ENCODE measurements at regions not wholly inside any gene's neighbourhood (a gene's known extent, or its start where the extent isn't known, plus 50 kb on each side); places are given as distances from the start of the nearest gene placed in this dataset.

DNA sequence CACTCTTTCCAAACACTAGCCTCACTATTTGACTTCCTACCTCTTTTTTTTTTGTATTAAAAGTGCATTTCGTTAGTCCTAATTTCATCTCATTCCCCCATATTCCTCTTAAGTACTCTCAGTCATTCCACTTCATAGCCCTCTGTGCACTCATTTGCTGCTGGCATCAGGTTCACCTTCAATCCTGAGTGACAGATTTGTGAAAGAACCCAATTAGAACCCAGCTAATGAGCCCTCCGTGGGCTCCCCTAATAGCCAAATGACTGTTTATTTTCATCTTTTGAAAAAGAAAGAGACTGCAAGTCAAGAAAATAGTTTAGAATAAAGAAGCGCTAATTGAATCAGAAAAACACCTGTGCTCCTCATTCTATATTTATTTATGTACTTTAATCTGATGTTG is 512.1 kb upstream of the LRATD1 start:
- ChIA-PET CTCF (no interaction called here), POLR2A (no interaction called here)
- TF ChIP-seq FOSL2 (IDR thresholded peaks at IDR 0.05) (no peak), FOSL2 (CRISPR knock-in tag; IDR thresholded peaks at IDR 0.05) (no peak), FOSB (CRISPR knock-in tag; IDR thresholded peaks at IDR 0.05) (no peak), RNF2 (IDR thresholded peaks at IDR 0.05; ENCODE audit: borderline replicate concordance, low read depth) (no peak), JUNB (IDR thresholded peaks at IDR 0.05) (no peak), KDM5A (IDR thresholded peaks at IDR 0.05) (no peak), ESRRA (IDR thresholded peaks at IDR 0.05; ENCODE audit: borderline replicate concordance, low read length) (no peak), EHMT2 (IDR thresholded peaks at IDR 0.05; ENCODE audit: low read depth) (no peak), HEYL (CRISPR knock-in tag; IDR thresholded peaks at IDR 0.05) (no peak), RFX5 (IDR thresholded peaks at IDR 0.05) (no peak), CBX2 (IDR thresholded peaks at IDR 0.05; ENCODE audit: borderline replicate concordance, low read depth) (no peak), POLR2AphosphoS2 (conservative IDR thresholded peaks at IDR 0.05; ENCODE audit: low read length) (no peak), RARB (CRISPR knock-in tag; IDR thresholded peaks at IDR 0.05) (no peak), HDAC2 (IDR thresholded peaks at IDR 0.05) (no peak), TP53 (CRISPR knock-in tag; IDR thresholded peaks at IDR 0.05) (no peak)
- TF ChIP-seq, protein P1, sequence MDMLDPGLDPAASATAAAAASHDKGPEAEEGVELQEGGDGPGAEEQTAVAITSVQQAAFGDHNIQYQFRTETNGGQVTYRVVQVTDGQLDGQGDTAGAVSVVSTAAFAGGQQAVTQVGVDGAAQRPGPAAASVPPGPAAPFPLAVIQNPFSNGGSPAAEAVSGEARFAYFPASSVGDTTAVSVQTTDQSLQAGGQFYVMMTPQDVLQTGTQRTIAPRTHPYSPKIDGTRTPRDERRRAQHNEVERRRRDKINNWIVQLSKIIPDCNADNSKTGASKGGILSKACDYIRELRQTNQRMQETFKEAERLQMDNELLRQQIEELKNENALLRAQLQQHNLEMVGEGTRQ (IDR thresholded peaks at IDR 0.05), result no peak
- TF ChIP-seq, protein P2, sequence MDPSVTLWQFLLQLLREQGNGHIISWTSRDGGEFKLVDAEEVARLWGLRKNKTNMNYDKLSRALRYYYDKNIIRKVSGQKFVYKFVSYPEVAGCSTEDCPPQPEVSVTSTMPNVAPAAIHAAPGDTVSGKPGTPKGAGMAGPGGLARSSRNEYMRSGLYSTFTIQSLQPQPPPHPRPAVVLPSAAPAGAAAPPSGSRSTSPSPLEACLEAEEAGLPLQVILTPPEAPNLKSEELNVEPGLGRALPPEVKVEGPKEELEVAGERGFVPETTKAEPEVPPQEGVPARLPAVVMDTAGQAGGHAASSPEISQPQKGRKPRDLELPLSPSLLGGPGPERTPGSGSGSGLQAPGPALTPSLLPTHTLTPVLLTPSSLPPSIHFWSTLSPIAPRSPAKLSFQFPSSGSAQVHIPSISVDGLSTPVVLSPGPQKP (IDR thresholded peaks at IDR 0.05; ENCODE audit: low read depth, low read length), result no peak
- 28% methylated on average over 3 of the region's 3 CpGs for WGBS (ENCODE audit: missing lambda C conversion rate)
- H3K9me3 ChIP-seq, result no peaks in the 10 kb centered on the region; the same call in 1 of the 3 replicates
- no peak overlapping the region for H3K4me3 ChIP-seq
- no peak overlapping the region for H3K4me2 ChIP-seq
- H3K27ac ChIP-seq, result no peak overlapping the region
- DNase-seq (ENCODE audit: low read depth in 1 of 2, low spot score in 1 of 2) (no peak), ATAC-seq (no peak), FAIRE-seq (no peak)
- H3K4me1 ChIP-seq, result no peaks in the 10 kb centered on the region

DNA sequence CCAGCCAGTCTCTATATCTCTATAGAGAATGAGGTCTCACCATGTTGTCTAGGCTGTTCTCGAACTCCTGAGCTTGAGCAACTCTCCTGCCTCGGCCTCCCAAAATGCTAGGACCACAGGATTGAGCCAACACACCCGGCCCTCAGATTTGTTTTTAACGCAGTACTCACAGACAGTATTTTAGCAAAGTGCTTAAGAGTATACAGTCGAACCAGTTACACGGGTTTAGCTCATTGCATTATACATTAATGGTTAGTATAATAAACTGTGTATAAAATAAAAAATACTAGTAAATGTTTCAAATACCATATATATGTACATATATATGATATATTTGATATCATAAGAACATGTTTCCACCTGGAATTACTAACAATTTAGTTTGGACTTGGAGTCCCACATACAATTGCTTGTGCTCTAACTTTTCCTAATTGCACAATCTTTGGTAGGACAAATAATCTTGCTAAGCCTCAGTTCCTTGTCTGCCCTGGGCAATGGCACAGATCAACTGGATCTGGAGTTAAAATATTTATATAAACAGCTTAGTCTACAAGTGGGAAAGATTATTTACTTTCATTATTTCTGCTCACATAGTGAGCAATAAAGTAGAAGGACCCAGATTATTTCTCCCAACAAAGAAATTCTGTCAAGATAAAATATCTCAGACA is 508.9 kb upstream of the LRATD1 start:
- H3K4me1 ChIP-seq, result no peaks in the 10 kb centered on the region
- H3K4me2 ChIP-seq, result no peak overlapping the region
- 13% methylated on average over 6 of the region's 6 CpGs for WGBS (ENCODE audit: missing lambda C conversion rate)
- FAIRE-seq (no peak), DNase-seq (ENCODE audit: low read depth in 1 of 2, low spot score in 1 of 2) (no peak), ATAC-seq (no peak)
- no peak overlapping the region for H3K4me3 ChIP-seq
- no peak for TF ChIP-seq FOSL2 (IDR thresholded peaks at IDR 0.05)
- no peak for TF ChIP-seq FOSL2 (CRISPR knock-in tag; IDR thresholded peaks at IDR 0.05)
- TF ChIP-seq EP300 (IDR thresholded peaks at IDR 0.05), result no peak
- TF ChIP-seq ESRRA (IDR thresholded peaks at IDR 0.05; ENCODE audit: borderline replicate concordance, low read length), result no peak
- no peak overlapping the region for H3K27ac ChIP-seq
- POLR2A ChIA-PET, result no interaction called here
- H3K9me3 ChIP-seq, result peaks cover 13% of the 10 kb centered on the region
- CTCF ChIA-PET, result interaction anchor here (0.8 kb wide), 1 partner anchor 15 kb away, joined by 3 read pairs; no protein-coding TSS in a partner anchor

DNA sequence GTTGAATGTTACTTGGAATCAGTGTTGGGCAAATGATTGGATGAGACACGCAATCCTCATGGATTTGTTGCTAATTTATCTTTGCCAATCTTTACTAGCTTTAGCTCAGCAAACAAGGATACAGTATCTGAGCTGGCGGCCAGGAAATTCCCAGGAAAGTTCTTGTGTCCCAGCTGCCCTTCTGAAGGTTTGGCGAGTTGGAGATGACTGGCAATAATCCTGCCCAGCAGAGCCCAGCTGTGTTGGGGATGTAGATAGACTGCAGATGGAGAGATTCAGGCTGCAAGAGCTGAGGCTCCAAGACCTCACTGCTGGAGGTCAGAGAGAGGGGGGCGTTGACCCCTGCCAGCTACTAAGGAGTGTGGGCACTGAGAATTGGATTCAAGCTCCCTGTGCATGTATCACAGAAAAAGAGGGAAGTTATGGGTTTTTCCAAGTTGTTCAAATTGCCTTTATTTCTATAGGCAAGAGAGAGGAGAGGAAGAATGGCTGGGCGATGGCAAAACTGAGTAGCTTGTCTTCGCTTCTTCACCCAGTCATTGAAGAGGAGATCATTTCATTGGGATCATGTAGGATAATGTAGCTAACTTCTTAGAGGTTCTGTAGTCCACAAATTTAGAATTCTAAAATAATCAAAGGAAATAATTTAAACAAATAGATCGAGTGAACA is 506.8 kb upstream of the LRATD1 start:
- no peak overlapping the region for H3K4me3 ChIP-seq
- FAIRE-seq, result no peak
- ChIA-PET POLR2A (no interaction called here), CTCF (no interaction called here)
- H3K4me2 ChIP-seq, result no peak overlapping the region
- WGBS (ENCODE audit: missing lambda C conversion rate), result 7% methylated on average over 7 of the region's 7 CpGs
- DNase-seq (ENCODE audit: low read depth in 1 of 2, low spot score in 1 of 2), result no peak
- no peak; a peak in 1 of 6 replicates for ATAC-seq
- peaks cover 13% of the 10 kb centered on the region; the same call in 1 of the 3 replicates for H3K9me3 ChIP-seq
- no peak overlapping the region for H3K27ac ChIP-seq
- TF ChIP-seq KDM5A (IDR thresholded peaks at IDR 0.05) (no peak), ESRRA (IDR thresholded peaks at IDR 0.05; ENCODE audit: borderline replicate concordance, low read length) (no peak), NFE2L2 (conservative IDR thresholded peaks at IDR 0.05; ENCODE audit: low read length) (0 out of 2 replicates have a peak, but pooled peaks have one; percentile 9)
- no peaks in the 10 kb centered on the region for H3K4me1 ChIP-seq

All from A549 (cell line).